ENCODE measurements at regions not wholly inside any gene's neighbourhood (a gene's known extent, or its start where the extent isn't known, plus 50 kb on each side); places are given as distances from the start of the nearest gene placed in this dataset.

- Histone ChIP-seq H3K27me3 (ENCODE audit: control insufficient read depth, insufficient read depth, low read length) (no peaks in the 10 kb centered on the region), H3K36me3 (ENCODE audit: control insufficient read depth, insufficient read depth, low read length) (no peaks in the 10 kb centered on the region), H3K4me3 (ENCODE audit: low read depth, low read length) (no peak overlapping the region)
- peak; percentile 83 for DNase-seq (ENCODE audit: low read depth)
- no peak for TF ChIP-seq CTCF (IDR thresholded peaks at IDR 0.05; ENCODE audit: insufficient read depth, low read length, severe bottlenecking)
- FAIRE-seq: no peak
These were observed 64.9 kb upstream of the MED4 start for GRCh38 chr13:48159826-48160225.

GRCh38 chr13:48159401-48159800 lies 64.5 kb upstream of the MED4 start:
- H3K27me3 ChIP-seq (ENCODE audit: control insufficient read depth, insufficient read depth, low read length): no peaks in the 10 kb centered on the region
- FAIRE-seq (no peak), DNase-seq (ENCODE audit: low read depth) (peak; percentile 69)
- H3K36me3 ChIP-seq (ENCODE audit: control insufficient read depth, insufficient read depth, low read length): no peaks in the 10 kb centered on the region
- H3K4me3 ChIP-seq (ENCODE audit: low read depth, low read length): no peak overlapping the region
- TF ChIP-seq CTCF (IDR thresholded peaks at IDR 0.05; ENCODE audit: insufficient read depth, low read length, severe bottlenecking): no peak

GRCh38 chr13:48158915-48159314 lies 64.0 kb upstream of the MED4 start:
- H3K36me3 ChIP-seq (ENCODE audit: control insufficient read depth, insufficient read depth, low read length): no peaks in the 10 kb centered on the region
- TF ChIP-seq CTCF (IDR thresholded peaks at IDR 0.05; ENCODE audit: insufficient read depth, low read length, severe bottlenecking): no peak
- peak; percentile 46 for DNase-seq (ENCODE audit: low read depth)
- peak; percentile 73 for FAIRE-seq
- no peaks in the 10 kb centered on the region for H3K27me3 ChIP-seq (ENCODE audit: control insufficient read depth, insufficient read depth, low read length)
- H3K4me3 ChIP-seq (ENCODE audit: low read depth, low read length): no peak overlapping the region

- no peak for FAIRE-seq
- Histone ChIP-seq H3K27me3 (ENCODE audit: control insufficient read depth, insufficient read depth, low read length) (no peaks in the 10 kb centered on the region), H3K36me3 (ENCODE audit: control insufficient read depth, insufficient read depth, low read length) (no peaks in the 10 kb centered on the region), H3K4me3 (ENCODE audit: low read depth, low read length) (no peak overlapping the region)
- DNase-seq (ENCODE audit: low read depth): peak; percentile 84
- no peak for TF ChIP-seq CTCF (IDR thresholded peaks at IDR 0.05; ENCODE audit: insufficient read depth, low read length, severe bottlenecking)
These were observed 63.4 kb upstream of the MED4 start for GRCh38 chr13:48158290-48158689.

GRCh38 chr13:48156466-48156865 lies 61.6 kb upstream of the MED4 start:
- Histone ChIP-seq H3K27me3 (ENCODE audit: control insufficient read depth, insufficient read depth, low read length) (no peaks in the 10 kb centered on the region), H3K4me3 (ENCODE audit: low read depth, low read length) (no peak overlapping the region), H3K36me3 (ENCODE audit: control insufficient read depth, insufficient read depth, low read length) (no peaks in the 10 kb centered on the region)
- no peak for FAIRE-seq
- DNase-seq (ENCODE audit: low read depth): peak; percentile 69
- TF ChIP-seq CTCF (IDR thresholded peaks at IDR 0.05; ENCODE audit: insufficient read depth, low read length, severe bottlenecking): no peak

- Histone ChIP-seq H3K27me3 (ENCODE audit: control insufficient read depth, insufficient read depth, low read length) (no peaks in the 10 kb centered on the region), H3K36me3 (ENCODE audit: control insufficient read depth, insufficient read depth, low read length) (no peaks in the 10 kb centered on the region), H3K4me3 (ENCODE audit: low read depth, low read length) (no peak overlapping the region)
- FAIRE-seq (peak; percentile 55), DNase-seq (ENCODE audit: low read depth) (peak; percentile 100)
- no peak for TF ChIP-seq CTCF (IDR thresholded peaks at IDR 0.05; ENCODE audit: insufficient read depth, low read length, severe bottlenecking)
These were observed 60.9 kb upstream of the MED4 start for GRCh38 chr13:48155848-48156247.
